HEK293 (cell line): ENCODE measurements at regions not wholly inside any gene's neighbourhood (a gene's known extent, or its start where the extent isn't known, plus 50 kb on each side); places are given as distances from the start of the nearest gene placed in this dataset.

Experiments
- CTCF ChIA-PET: fragments of 350-600 bp; formaldehyde crosslinking; extraction: SDS; loops from one replicate; lab custom pipeline; 2021; ENCODE audit warnings: antibody characterized with exemption; lab: Yijun Ruan, JAX
- POLR2A ChIA-PET: fragments of 300-600 bp; formaldehyde crosslinking; extraction: SDS; loops from one replicate; lab custom pipeline; 2020; ENCODE audit warnings: antibody characterized with exemption, inconsistent platforms; lab: Yijun Ruan, JAX
- H3K27ac ChIP-seq: fragments of 200-500 bp; sonication (Bioruptor generic); 2 replicates; pipeline ENCODE4 v1.5.1; 2014; ENCODE audit warnings: low read depth, low read length, control low read depth, inconsistent platforms; ENCODE audit errors: extremely low read depth
- H3K36me3 ChIP-seq, 2 experiments: fragments of 200-500 bp in 1 of 2; sonication (Bioruptor generic) in 1 of 2; 1 replicate in 1 of 2; 2 replicates in 1 of 2; pipeline ENCODE4 v1.5.1; 2014 to 2017; ENCODE audit warnings: inconsistent platforms in 2 of 2, low read length in 2 of 2; ENCODE audit not compliant: control insufficient read depth in 2 of 2, insufficient read depth in 1 of 2
- H3K4me1 ChIP-seq: fragments of 200-500 bp; sonication (Bioruptor generic); 2 replicates; pipeline ENCODE4 v1.5.1; 2014; ENCODE audit warnings: mild to moderate bottlenecking, low read length, inconsistent platforms; ENCODE audit not compliant: control insufficient read depth, insufficient read depth
- H3K4me3 ChIP-seq: 2 replicates; pipeline ENCODE4 v1.5.1; 2011; ENCODE audit warnings: low read depth, mild to moderate bottlenecking, control low read depth, low read length, moderate library complexity
- H3K9me3 ChIP-seq: fragments of 200-500 bp; sonication (Bioruptor generic); 2 replicates; pipeline ENCODE4 v1.5.1; 2014; ENCODE audit warnings: low read depth, low read length, inconsistent platforms; ENCODE audit not compliant: control insufficient read depth, insufficient read depth
- PATZ1 ChIP-seq: fragments of 450-650 bp; formaldehyde crosslinking; IDR thresholded peaks from 2 replicates; pipeline ENCODE4 v1.5.1; 2016; ENCODE audit warnings: missing biosample characterization, missing genetic modification characterization
- REPIN1 ChIP-seq: fragments of 450-650 bp; formaldehyde crosslinking; IDR thresholded peaks from 2 replicates; pipeline ENCODE4 v1.5.1; 2017; ENCODE audit warnings: missing biosample characterization, missing genetic modification characterization, low read depth
- SALL2 ChIP-seq: fragments of 450-650 bp; formaldehyde crosslinking; IDR thresholded peaks from 2 replicates; pipeline ENCODE4 v1.5.0; 2017; ENCODE audit warnings: missing biosample characterization, mild to moderate bottlenecking, missing genetic modification characterization, borderline replicate concordance
- YY1 ChIP-seq: fragments of 450-650 bp; formaldehyde crosslinking; IDR thresholded peaks from 2 replicates; pipeline ENCODE4 v1.5.1; 2018; ENCODE audit warnings: missing biosample characterization, missing genetic modification characterization
- ZBTB1 ChIP-seq: fragments of 450-650 bp; formaldehyde crosslinking; IDR thresholded peaks from 2 replicates; pipeline ENCODE4 v1.5.1; 2016; ENCODE audit warnings: missing biosample characterization, missing genetic modification characterization
- ZFP37 ChIP-seq: fragments of 450-650 bp; formaldehyde crosslinking; IDR thresholded peaks from 2 replicates; pipeline ENCODE4 v1.5.1; 2016; ENCODE audit warnings: missing biosample characterization, missing genetic modification characterization
- ZNF114 ChIP-seq: fragments of 450-650 bp; formaldehyde crosslinking; IDR thresholded peaks from 2 replicates; pipeline ENCODE4 v1.5.0; 2017; ENCODE audit warnings: missing biosample characterization, missing genetic modification characterization
- ZNF132 ChIP-seq: fragments of 450-650 bp; formaldehyde crosslinking; IDR thresholded peaks from 2 replicates; pipeline ENCODE4 v1.5.1; 2017; ENCODE audit warnings: missing biosample characterization, missing genetic modification characterization, borderline replicate concordance
- ZNF169 ChIP-seq: fragments of 450-650 bp; formaldehyde crosslinking; IDR thresholded peaks from 2 replicates; pipeline ENCODE4 v1.5.1; 2016; ENCODE audit warnings: missing biosample characterization, missing genetic modification characterization
- ZNF202 ChIP-seq: fragments of 450-650 bp; formaldehyde crosslinking; IDR thresholded peaks from 2 replicates; pipeline ENCODE4 v1.5.1; 2016; ENCODE audit warnings: missing biosample characterization, missing genetic modification characterization, borderline replicate concordance
- ZNF26 ChIP-seq: fragments of 450-650 bp; formaldehyde crosslinking; IDR thresholded peaks from 2 replicates; pipeline ENCODE4 v1.5.1; 2016; ENCODE audit warnings: missing biosample characterization, missing genetic modification characterization
- ZNF292 ChIP-seq: fragments of 450-650 bp; formaldehyde crosslinking; IDR thresholded peaks from 2 replicates; pipeline ENCODE4 v1.5.1; 2016; ENCODE audit warnings: low read depth, missing biosample characterization, missing genetic modification characterization, borderline replicate concordance
- ZNF335 ChIP-seq: fragments of 450-650 bp; formaldehyde crosslinking; conservative IDR thresholded peaks from 2 replicates; pipeline ENCODE4 v1.5.1; 2016; ENCODE audit warnings: missing biosample characterization, missing genetic modification characterization
- ZNF350 ChIP-seq: fragments of 450-650 bp; formaldehyde crosslinking; IDR thresholded peaks from 2 replicates; pipeline ENCODE4 v1.5.0; 2017; ENCODE audit warnings: missing biosample characterization, mild to moderate bottlenecking, missing genetic modification characterization
- ZNF433 ChIP-seq: fragments of 450-650 bp; formaldehyde crosslinking; IDR thresholded peaks from 2 replicates; pipeline ENCODE4 v1.5.1; 2016; ENCODE audit warnings: missing biosample characterization, missing genetic modification characterization, low read depth
- ZNF473 ChIP-seq: fragments of 450-650 bp; formaldehyde crosslinking; IDR thresholded peaks from 2 replicates; pipeline ENCODE4 v1.5.1; 2017; ENCODE audit warnings: missing biosample characterization, missing genetic modification characterization
- ZNF549 ChIP-seq: fragments of 450-650 bp; IDR thresholded peaks from 2 replicates; pipeline ENCODE4 v1.5.1; 2018; ENCODE audit warnings: missing biosample characterization, missing genetic modification characterization, mild to moderate bottlenecking, inconsistent platforms, moderate library complexity
- ZNF560 ChIP-seq: fragments of 450-650 bp; formaldehyde crosslinking; IDR thresholded peaks from 2 replicates; pipeline ENCODE4 v1.5.1; 2017; ENCODE audit warnings: missing biosample characterization, missing genetic modification characterization, borderline replicate concordance
- ZNF658 ChIP-seq: fragments of 450-650 bp; formaldehyde crosslinking; IDR thresholded peaks from 2 replicates; pipeline ENCODE4; 2016; ENCODE audit warnings: missing biosample characterization, missing genetic modification characterization
- ZNF664 ChIP-seq: fragments of 450-650 bp; formaldehyde crosslinking; IDR thresholded peaks from 2 replicates; pipeline ENCODE4 v1.5.1; 2016; ENCODE audit warnings: missing biosample characterization, missing genetic modification characterization
- ZNF677 ChIP-seq: fragments of 450-650 bp; IDR thresholded peaks from 2 replicates; pipeline ENCODE4 v1.5.0; 2018; ENCODE audit warnings: missing biosample characterization, mild to moderate bottlenecking, missing genetic modification characterization, moderate library complexity
- ZNF776 ChIP-seq: fragments of 450-650 bp; formaldehyde crosslinking; IDR thresholded peaks from 2 replicates; pipeline ENCODE4 v1.5.0; 2017; ENCODE audit warnings: missing biosample characterization, missing genetic modification characterization, borderline replicate concordance
- ZXDB ChIP-seq: fragments of 450-650 bp; formaldehyde crosslinking; IDR thresholded peaks from 2 replicates; pipeline ENCODE4 v1.5.1; 2016; ENCODE audit warnings: missing biosample characterization, missing genetic modification characterization
- TF ChIP-seq, protein P1 (sequence below): fragments of 450-650 bp; formaldehyde crosslinking; IDR thresholded peaks from 2 replicates; pipeline ENCODE4 v1.5.1; 2016; ENCODE audit warnings: missing biosample characterization, missing genetic modification characterization
- TF ChIP-seq, protein P2 (sequence below): fragments of 450-650 bp; formaldehyde crosslinking; IDR thresholded peaks from 2 replicates; pipeline ENCODE4 v1.5.1; 2016; ENCODE audit warnings: missing biosample characterization, missing genetic modification characterization, borderline replicate concordance
- TF ChIP-seq, protein P3 (sequence below): fragments of 450-650 bp; formaldehyde crosslinking; IDR thresholded peaks from 2 replicates; pipeline ENCODE4 v1.5.1; 2016; ENCODE audit warnings: missing biosample characterization, missing genetic modification characterization, low read depth
- TF ChIP-seq, protein P4 (sequence below): fragments of 450-650 bp; formaldehyde crosslinking; IDR thresholded peaks from 2 replicates; pipeline ENCODE4 v1.5.1; 2017; ENCODE audit warnings: missing biosample characterization, missing genetic modification characterization

GRCh38 chr13:62631619-62632018 is 1216.0 kb upstream of the PCDH20 start:
- no peak overlapping the region for H3K27ac ChIP-seq
- no peaks in the 10 kb centered on the region for H3K4me1 ChIP-seq
- no peak overlapping the region for H3K4me3 ChIP-seq
- no peaks in the 10 kb centered on the region for H3K9me3 ChIP-seq
- POLR2A ChIA-PET: no interaction called here
- CTCF ChIA-PET: no interaction called here
- TF ChIP-seq PATZ1 (tag by site-specific recombination) (no peak), ZXDB (tag by site-specific recombination) (no peak), ZNF350 (tag by site-specific recombination) (no peak), ZNF549 (tag by site-specific recombination) (no peak), ZNF169 (tag by site-specific recombination) (no peak), ZNF202 (tag by site-specific recombination) (no peak), ZNF560 (tag by site-specific recombination) (no peak), ZFP37 (tag by site-specific recombination) (no peak), ZNF433 (tag by site-specific recombination) (no peak), ZNF776 (no peak), ZBTB1 (tag by site-specific recombination) (no peak), ZNF658 (tag by site-specific recombination) (no peak), ZNF132 (tag by site-specific recombination) (no peak), ZNF292 (tag by site-specific recombination) (no peak), ZNF114 (no peak), REPIN1 (tag by site-specific recombination) (no peak), ZNF335 (tag by site-specific recombination) (no peak), ZNF664 (tag by site-specific recombination) (no peak), YY1 (no peak), SALL2 (tag by site-specific recombination) (no peak)
- no peaks in the 10 kb centered on the region for H3K36me3 ChIP-seq

DNA sequence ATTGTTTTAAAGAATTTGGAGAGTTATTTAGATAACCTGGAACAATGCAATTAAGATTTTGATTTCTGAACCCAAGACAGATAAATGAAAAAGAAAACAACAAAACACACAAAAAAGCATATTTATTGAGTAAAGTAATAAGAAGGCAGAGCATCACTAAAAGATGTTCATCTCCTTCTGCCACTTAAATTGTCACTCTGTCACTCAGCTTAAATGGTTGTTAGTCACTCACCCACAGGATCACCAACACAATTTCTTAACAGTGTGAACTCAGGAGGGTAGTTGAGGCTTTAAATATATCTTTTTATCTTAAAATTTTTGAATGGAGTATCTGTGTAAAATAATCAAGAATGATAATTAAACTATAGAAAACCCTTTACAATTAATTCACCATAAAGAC is 1215.5 kb upstream of the PCDH20 start:
- Histone ChIP-seq H3K9me3 (no peaks in the 10 kb centered on the region), H3K36me3 (no peaks in the 10 kb centered on the region), H3K4me3 (no peak overlapping the region), H3K27ac (no peak overlapping the region), H3K4me1 (no peaks in the 10 kb centered on the region)
- ChIA-PET CTCF (no interaction called here), POLR2A (no interaction called here)
- TF ChIP-seq, protein P1, sequence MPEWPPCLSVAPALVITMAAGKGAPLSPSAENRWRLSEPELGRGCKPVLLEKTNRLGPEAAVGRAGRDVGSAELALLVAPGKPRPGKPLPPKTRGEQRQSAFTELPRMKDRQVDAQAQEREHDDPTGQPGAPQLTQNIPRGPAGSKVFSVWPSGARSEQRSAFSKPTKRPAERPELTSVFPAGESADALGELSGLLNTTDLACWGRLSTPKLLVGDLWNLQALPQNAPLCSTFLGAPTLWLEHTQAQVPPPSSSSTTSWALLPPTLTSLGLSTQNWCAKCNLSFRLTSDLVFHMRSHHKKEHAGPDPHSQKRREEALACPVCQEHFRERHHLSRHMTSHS: no peak
- TF ChIP-seq, protein P2, sequence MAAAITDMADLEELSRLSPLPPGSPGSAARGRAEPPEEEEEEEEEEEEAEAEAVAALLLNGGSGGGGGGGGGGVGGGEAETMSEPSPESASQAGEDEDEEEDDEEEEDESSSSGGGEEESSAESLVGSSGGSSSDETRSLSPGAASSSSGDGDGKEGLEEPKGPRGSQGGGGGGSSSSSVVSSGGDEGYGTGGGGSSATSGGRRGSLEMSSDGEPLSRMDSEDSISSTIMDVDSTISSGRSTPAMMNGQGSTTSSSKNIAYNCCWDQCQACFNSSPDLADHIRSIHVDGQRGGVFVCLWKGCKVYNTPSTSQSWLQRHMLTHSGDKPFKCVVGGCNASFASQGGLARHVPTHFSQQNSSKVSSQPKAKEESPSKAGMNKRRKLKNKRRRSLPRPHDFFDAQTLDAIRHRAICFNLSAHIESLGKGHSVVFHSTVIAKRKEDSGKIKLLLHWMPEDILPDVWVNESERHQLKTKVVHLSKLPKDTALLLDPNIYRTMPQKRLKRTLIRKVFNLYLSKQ (tag by site-specific recombination): no peak
- no peak for TF ChIP-seq ZNF26
- TF ChIP-seq ZNF677: no peak
- TF ChIP-seq, protein P3, sequence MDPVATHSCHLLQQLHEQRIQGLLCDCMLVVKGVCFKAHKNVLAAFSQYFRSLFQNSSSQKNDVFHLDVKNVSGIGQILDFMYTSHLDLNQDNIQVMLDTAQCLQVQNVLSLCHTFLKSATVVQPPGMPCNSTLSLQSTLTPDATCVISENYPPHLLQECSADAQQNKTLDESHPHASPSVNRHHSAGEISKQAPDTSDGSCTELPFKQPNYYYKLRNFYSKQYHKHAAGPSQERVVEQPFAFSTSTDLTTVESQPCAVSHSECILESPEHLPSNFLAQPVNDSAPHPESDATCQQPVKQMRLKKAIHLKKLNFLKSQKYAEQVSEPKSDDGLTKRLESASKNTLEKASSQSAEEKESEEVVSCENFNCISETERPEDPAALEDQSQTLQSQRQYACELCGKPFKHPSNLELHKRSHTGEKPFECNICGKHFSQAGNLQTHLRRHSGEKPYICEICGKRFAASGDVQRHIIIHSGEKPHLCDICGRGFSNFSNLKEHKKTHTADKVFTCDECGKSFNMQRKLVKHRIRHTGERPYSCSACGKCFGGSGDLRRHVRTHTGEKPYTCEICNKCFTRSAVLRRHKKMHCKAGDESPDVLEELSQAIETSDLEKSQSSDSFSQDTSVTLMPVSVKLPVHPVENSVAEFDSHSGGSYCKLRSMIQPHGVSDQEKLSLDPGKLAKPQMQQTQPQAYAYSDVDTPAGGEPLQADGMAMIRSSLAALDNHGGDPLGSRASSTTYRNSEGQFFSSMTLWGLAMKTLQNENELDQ: no peak
- TF ChIP-seq SALL2 (tag by site-specific recombination): no peak
- no peak for TF ChIP-seq ZNF473 (tag by site-specific recombination)
- TF ChIP-seq, protein P4, sequence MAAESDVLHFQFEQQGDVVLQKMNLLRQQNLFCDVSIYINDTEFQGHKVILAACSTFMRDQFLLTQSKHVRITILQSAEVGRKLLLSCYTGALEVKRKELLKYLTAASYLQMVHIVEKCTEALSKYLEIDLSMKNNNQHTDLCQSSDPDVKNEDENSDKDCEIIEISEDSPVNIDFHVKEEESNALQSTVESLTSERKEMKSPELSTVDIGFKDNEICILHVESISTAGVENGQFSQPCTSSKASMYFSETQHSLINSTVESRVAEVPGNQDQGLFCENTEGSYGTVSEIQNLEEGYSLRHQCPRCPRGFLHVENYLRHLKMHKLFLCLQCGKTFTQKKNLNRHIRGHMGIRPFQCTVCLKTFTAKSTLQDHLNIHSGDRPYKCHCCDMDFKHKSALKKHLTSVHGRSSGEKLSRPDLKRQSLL (tag by site-specific recombination): no peak
